HEK293 (cell line): ENCODE measurements at regions not wholly inside any gene's neighbourhood (a gene's known extent, or its start where the extent isn't known, plus 50 kb on each side); places are given as distances from the start of the nearest gene placed in this dataset.

Experiments
- YY1 ChIP-seq: fragments of 450-650 bp; formaldehyde crosslinking; IDR thresholded peaks from 2 replicates; pipeline ENCODE4 v1.5.1; 2018; ENCODE audit warnings: missing biosample characterization, missing genetic modification characterization
- ZNF211 ChIP-seq: fragments of 450-650 bp; formaldehyde crosslinking; IDR thresholded peaks from 2 replicates; pipeline ENCODE4 v1.5.1; 2016; ENCODE audit warnings: low read depth, missing biosample characterization, missing genetic modification characterization
- ZNF274 ChIP-seq, 2 experiments: fragments of 200-500 bp in 1 of 2; fragments of 450-650 bp in 1 of 2; sonication (Bioruptor generic) in 1 of 2; formaldehyde crosslinking in 1 of 2; IDR thresholded peaks; 2 replicates each; pipeline versions ENCODE4 v1.5.1 to v1.6.1; 2014 to 2016; ENCODE audit warnings: borderline replicate concordance in 1 of 2, inconsistent platforms in 1 of 2, low read length in 1 of 2, missing biosample characterization in 1 of 2, missing genetic modification characterization in 1 of 2
- ZSCAN30 ChIP-seq: fragments of 450-650 bp; IDR thresholded peaks from 2 replicates; pipeline ENCODE4 v1.5.1; 2018; ENCODE audit warnings: missing biosample characterization, mild to moderate bottlenecking, missing genetic modification characterization, moderate library complexity
- TF ChIP-seq, protein P1 (sequence below): fragments of 450-650 bp; formaldehyde crosslinking; IDR thresholded peaks from 2 replicates; pipeline ENCODE4 v1.5.1; 2016; ENCODE audit warnings: missing biosample characterization, missing genetic modification characterization
- TF ChIP-seq, protein P2 (sequence below): fragments of 450-650 bp; formaldehyde crosslinking; IDR thresholded peaks from 2 replicates; pipeline ENCODE4 v1.5.1; 2016; ENCODE audit warnings: missing biosample characterization, missing genetic modification characterization
- TF ChIP-seq, protein P3 (sequence below): fragments of 450-650 bp; formaldehyde crosslinking; IDR thresholded peaks from 2 replicates; pipeline ENCODE4 v1.5.1; 2016; ENCODE audit warnings: missing biosample characterization, missing genetic modification characterization

GRCh38 chr2:217337771-217338170 is 477.9 kb upstream of the TNP1 start:
- TF ChIP-seq, protein P1, sequence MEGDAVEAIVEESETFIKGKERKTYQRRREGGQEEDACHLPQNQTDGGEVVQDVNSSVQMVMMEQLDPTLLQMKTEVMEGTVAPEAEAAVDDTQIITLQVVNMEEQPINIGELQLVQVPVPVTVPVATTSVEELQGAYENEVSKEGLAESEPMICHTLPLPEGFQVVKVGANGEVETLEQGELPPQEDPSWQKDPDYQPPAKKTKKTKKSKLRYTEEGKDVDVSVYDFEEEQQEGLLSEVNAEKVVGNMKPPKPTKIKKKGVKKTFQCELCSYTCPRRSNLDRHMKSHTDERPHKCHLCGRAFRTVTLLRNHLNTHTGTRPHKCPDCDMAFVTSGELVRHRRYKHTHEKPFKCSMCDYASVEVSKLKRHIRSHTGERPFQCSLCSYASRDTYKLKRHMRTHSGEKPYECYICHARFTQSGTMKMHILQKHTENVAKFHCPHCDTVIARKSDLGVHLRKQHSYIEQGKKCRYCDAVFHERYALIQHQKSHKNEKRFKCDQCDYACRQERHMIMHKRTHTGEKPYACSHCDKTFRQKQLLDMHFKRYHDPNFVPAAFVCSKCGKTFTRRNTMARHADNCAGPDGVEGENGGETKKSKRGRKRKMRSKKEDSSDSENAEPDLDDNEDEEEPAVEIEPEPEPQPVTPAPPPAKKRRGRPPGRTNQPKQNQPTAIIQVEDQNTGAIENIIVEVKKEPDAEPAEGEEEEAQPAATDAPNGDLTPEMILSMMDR (tag by site-specific recombination): no peak
- no peak for TF ChIP-seq ZSCAN30 (tag by site-specific recombination)
- no peak for TF ChIP-seq ZNF211 (tag by site-specific recombination)
- TF ChIP-seq, protein P2, sequence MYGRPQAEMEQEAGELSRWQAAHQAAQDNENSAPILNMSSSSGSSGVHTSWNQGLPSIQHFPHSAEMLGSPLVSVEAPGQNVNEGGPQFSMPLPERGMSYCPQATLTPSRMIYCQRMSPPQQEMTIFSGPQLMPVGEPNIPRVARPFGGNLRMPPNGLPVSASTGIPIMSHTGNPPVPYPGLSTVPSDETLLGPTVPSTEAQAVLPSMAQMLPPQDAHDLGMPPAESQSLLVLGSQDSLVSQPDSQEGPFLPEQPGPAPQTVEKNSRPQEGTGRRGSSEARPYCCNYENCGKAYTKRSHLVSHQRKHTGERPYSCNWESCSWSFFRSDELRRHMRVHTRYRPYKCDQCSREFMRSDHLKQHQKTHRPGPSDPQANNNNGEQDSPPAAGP (tag by site-specific recombination): no peak
- TF ChIP-seq YY1: no peak
- TF ChIP-seq, protein P3, sequence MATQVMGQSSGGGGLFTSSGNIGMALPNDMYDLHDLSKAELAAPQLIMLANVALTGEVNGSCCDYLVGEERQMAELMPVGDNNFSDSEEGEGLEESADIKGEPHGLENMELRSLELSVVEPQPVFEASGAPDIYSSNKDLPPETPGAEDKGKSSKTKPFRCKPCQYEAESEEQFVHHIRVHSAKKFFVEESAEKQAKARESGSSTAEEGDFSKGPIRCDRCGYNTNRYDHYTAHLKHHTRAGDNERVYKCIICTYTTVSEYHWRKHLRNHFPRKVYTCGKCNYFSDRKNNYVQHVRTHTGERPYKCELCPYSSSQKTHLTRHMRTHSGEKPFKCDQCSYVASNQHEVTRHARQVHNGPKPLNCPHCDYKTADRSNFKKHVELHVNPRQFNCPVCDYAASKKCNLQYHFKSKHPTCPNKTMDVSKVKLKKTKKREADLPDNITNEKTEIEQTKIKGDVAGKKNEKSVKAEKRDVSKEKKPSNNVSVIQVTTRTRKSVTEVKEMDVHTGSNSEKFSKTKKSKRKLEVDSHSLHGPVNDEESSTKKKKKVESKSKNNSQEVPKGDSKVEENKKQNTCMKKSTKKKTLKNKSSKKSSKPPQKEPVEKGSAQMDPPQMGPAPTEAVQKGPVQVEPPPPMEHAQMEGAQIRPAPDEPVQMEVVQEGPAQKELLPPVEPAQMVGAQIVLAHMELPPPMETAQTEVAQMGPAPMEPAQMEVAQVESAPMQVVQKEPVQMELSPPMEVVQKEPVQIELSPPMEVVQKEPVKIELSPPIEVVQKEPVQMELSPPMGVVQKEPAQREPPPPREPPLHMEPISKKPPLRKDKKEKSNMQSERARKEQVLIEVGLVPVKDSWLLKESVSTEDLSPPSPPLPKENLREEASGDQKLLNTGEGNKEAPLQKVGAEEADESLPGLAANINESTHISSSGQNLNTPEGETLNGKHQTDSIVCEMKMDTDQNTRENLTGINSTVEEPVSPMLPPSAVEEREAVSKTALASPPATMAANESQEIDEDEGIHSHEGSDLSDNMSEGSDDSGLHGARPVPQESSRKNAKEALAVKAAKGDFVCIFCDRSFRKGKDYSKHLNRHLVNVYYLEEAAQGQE: no peak
- TF ChIP-seq ZNF274 (IDR thresholded peaks at IDR 0.05; ENCODE audit: low read length): no peak
- no peak for TF ChIP-seq ZNF274 (tag by site-specific recombination; IDR thresholded peaks at IDR 0.05; ENCODE audit: borderline replicate concordance)
